Neural cell (in vitro differentiated cells): ENCODE measurements at regions not wholly inside any gene's neighbourhood (a gene's known extent, or its start where the extent isn't known, plus 50 kb on each side); places are given as distances from the start of the nearest gene placed in this dataset.

Experiments
- H2AFZ ChIP-seq: fragments of 200-600, 300-800 bp; sonication (generic), shearing (Covaris generic); 2 replicates; pipeline ENCODE4 v1.6.0; 2014; ENCODE audit warnings: low read depth, mild to moderate bottlenecking, antibody characterized with exemption, low read length, moderate library complexity
- H3F3A ChIP-seq: fragments of 200-600 bp; shearing (Covaris generic); 2 replicates; pipeline ENCODE4 v1.6.1; 2016; ENCODE audit warnings: mild to moderate bottlenecking, moderate library complexity, mixed read lengths, antibody characterized with exemption, low read length; ENCODE audit not compliant: insufficient read depth, poor library complexity, severe bottlenecking
- H3K27ac ChIP-seq: fragments of 200-600, 300-800 bp; sonication (generic), shearing (Covaris generic); 2 replicates; pipeline ENCODE4 v1.5.1; 2014; ENCODE audit warnings: mild to moderate bottlenecking, low read length, moderate library complexity
- H3K27me3 ChIP-seq: fragments of 300-800, 200-600 bp; sonication (generic), shearing (Covaris generic); 2 replicates; pipeline ENCODE4 v1.6.0; 2014; ENCODE audit warnings: mild to moderate bottlenecking, low read depth, low read length, moderate library complexity; ENCODE audit not compliant: insufficient read depth
- H3K36me3 ChIP-seq: fragments of 300-800, 200-600 bp; sonication (generic), shearing (Covaris generic); 2 replicates; pipeline ENCODE4 v1.5.1; 2014; ENCODE audit warnings: mild to moderate bottlenecking, antibody characterized with exemption, low read length, moderate library complexity; ENCODE audit not compliant: insufficient read depth
- H3K4me2 ChIP-seq: fragments of 300-800, 200-600 bp; sonication (generic), shearing (Covaris generic); 2 replicates; pipeline ENCODE4 v1.6.0; 2014; ENCODE audit warnings: mild to moderate bottlenecking, low read length
- H3K4me3 ChIP-seq: fragments of 300-800, 200-600 bp; sonication (generic), shearing (Covaris generic); 2 replicates; pipeline ENCODE4 v1.5.1; 2014; ENCODE audit warnings: mild to moderate bottlenecking, low read length, moderate library complexity
- H3K79me2 ChIP-seq: fragments of 200-600 bp; shearing (Covaris generic); replicated peaks from 2 replicates; pipeline ENCODE4 v1.6.0; 2014; ENCODE audit warnings: mild to moderate bottlenecking, low read length, moderate library complexity; ENCODE audit not compliant: insufficient read depth
- H3K9ac ChIP-seq: fragments of 300-800, 200-600 bp; sonication (generic), shearing (Covaris generic); 2 replicates; pipeline ENCODE4 v1.6.1; 2016; ENCODE audit warnings: mild to moderate bottlenecking, low read length, mixed read lengths
- H3K9me2 ChIP-seq: fragments of 200-600 bp; shearing (Covaris generic); 2 replicates; pipeline ENCODE4 v1.6.1; 2016; ENCODE audit warnings: mild to moderate bottlenecking, low read length, mixed read lengths; ENCODE audit not compliant: insufficient read depth
- H3K9me3 ChIP-seq: fragments of 200-600, 300-800 bp; sonication (generic), shearing (Covaris generic); 2 replicates; pipeline ENCODE4 v1.6.1; 2016; ENCODE audit warnings: mild to moderate bottlenecking, mixed run types, low read length, moderate library complexity, mixed read lengths
- H4K20me1 ChIP-seq: fragments of 200-600 bp; shearing (Covaris generic); 2 replicates; pipeline ENCODE4 v1.6.1; 2016; ENCODE audit warnings: mild to moderate bottlenecking, mixed run types; ENCODE audit not compliant: insufficient read depth
- CTCF ChIP-seq: fragments of 450-650 bp; IDR thresholded peaks from 2 replicates; pipeline ENCODE4 v1.5.1; 2014; ENCODE audit warnings: antibody characterized with exemption, mild to moderate bottlenecking, moderate library complexity; ENCODE audit not compliant: poor library complexity, severe bottlenecking
- EP300 ChIP-seq: fragments of 450-650 bp; conservative IDR thresholded peaks from 2 replicates; pipeline ENCODE4 v1.6.1; 2014; ENCODE audit warnings: antibody characterized with exemption, mild to moderate bottlenecking, moderate library complexity; ENCODE audit not compliant: poor library complexity, severe bottlenecking
- EZH2 ChIP-seq: fragments of 200-600, 300-800 bp; shearing (Covaris generic), sonication (generic); IDR thresholded peaks from 2 replicates; pipeline ENCODE4 v1.6.1; 2014; ENCODE audit warnings: antibody characterized with exemption, low read length, borderline replicate concordance, mild to moderate bottlenecking; ENCODE audit not compliant: insufficient read depth, poor library complexity, severe bottlenecking
- MXI1 ChIP-seq: fragments of 450-650 bp; conservative IDR thresholded peaks from 2 replicates; pipeline ENCODE4 v1.6.1; 2014; ENCODE audit warnings: antibody characterized with exemption, mild to moderate bottlenecking; ENCODE audit not compliant: poor library complexity, severe bottlenecking
- POLR2AphosphoS5 ChIP-seq: IDR thresholded peaks from 2 replicates; pipeline ENCODE4 v1.6.1; 2012
- RAD21 ChIP-seq: fragments of 450-650 bp; conservative IDR thresholded peaks from 2 replicates; pipeline ENCODE4 v1.6.1; 2014; ENCODE audit warnings: antibody characterized with exemption, mild to moderate bottlenecking, moderate library complexity
- SMC3 ChIP-seq: fragments of 450-650 bp; conservative IDR thresholded peaks from 2 replicates; pipeline ENCODE4 v1.6.1; 2014; ENCODE audit warnings: antibody characterized with exemption, mild to moderate bottlenecking, moderate library complexity; ENCODE audit not compliant: poor library complexity
- TAF1 ChIP-seq: IDR thresholded peaks from 2 replicates; pipeline ENCODE4 v1.6.1; 2012; ENCODE audit warnings: low read depth
- TF ChIP-seq, protein P1 (sequence below): IDR thresholded peaks from 2 replicates; pipeline ENCODE4 v1.6.1; 2012; ENCODE audit warnings: borderline replicate concordance

DNA sequence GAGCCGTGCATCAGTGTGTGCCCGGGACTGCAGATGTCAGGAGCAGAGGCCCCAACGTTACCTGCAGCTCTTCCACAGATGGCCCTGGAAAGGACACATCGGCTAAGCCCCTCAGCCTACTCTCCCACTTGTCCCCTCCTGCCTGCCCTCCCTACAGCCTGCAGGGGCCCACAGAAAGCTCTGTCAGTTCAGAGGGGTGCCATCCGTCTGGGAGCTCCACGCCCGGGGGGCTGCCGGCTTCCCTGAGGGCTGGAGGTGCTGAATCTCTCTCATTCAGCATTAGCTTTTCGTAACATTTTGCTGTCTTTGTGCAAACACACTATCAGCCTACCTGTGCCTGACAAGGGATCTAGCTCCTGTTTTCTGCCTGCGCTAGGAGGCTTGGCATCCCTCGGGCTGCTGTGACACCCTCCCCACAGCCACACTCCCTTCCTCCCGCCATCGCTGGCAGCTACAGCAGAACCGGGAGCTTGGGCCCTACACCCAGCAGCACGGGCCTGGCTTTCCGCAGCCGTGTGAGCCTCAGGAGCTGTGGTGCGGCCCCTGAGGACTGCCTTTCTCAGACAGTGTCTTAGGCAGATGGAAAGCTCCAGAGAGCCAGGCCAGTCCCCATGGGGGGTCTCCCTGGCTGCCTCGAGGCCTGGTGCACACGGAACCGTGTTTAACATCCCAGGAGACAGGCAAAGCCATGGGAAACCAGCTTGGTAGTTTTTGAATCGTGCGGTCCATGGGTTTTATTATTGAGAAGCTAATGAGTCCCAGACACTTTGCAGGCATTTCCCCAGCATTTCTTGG is 198.3 kb upstream of the B3GAT1 start:
- Histone ChIP-seq H4K20me1 (no peaks in the 10 kb centered on the region), H3K27me3 (no peaks in the 10 kb centered on the region), H3K4me2 (no peak overlapping the region), H3K9me2 (no peaks in the 10 kb centered on the region), H3K36me3 (no peaks in the 10 kb centered on the region), H3K9me3 (no peaks in the 10 kb centered on the region), H2AFZ (no peak overlapping the region), H3K79me2 (no peaks in the 10 kb centered on the region), H3K4me3 (no peak overlapping the region), H3K9ac (no peak overlapping the region), H3F3A (no peaks in the 10 kb centered on the region), H3K27ac (no peak overlapping the region)
- no peak for TF ChIP-seq EZH2
- no peak for TF ChIP-seq SMC3
- TF ChIP-seq CTCF, result no peak
- TF ChIP-seq TAF1, result no peak
- no peak for TF ChIP-seq RAD21

GRCh38 chr11:134609361-134610115 is 197.5 kb upstream of the B3GAT1 start:
- Histone ChIP-seq H3K36me3 (no peaks in the 10 kb centered on the region), H2AFZ (no peak overlapping the region), H3K4me2 (no peak overlapping the region), H3K9ac (no peak overlapping the region), H3F3A (no peaks in the 10 kb centered on the region), H3K4me3 (no peak overlapping the region), H3K27me3 (no peaks in the 10 kb centered on the region), H3K79me2 (no peaks in the 10 kb centered on the region), H3K27ac (no peak overlapping the region), H3K9me3 (no peaks in the 10 kb centered on the region), H3K9me2 (no peaks in the 10 kb centered on the region), H4K20me1 (no peaks in the 10 kb centered on the region)
- TF ChIP-seq RAD21 (no peak), EP300 (no peak), CTCF (no peak), MXI1 (no peak), SMC3 (no peak), POLR2AphosphoS5 (no peak), TAF1 (no peak), EZH2 (no peak)
- TF ChIP-seq, protein P1, sequence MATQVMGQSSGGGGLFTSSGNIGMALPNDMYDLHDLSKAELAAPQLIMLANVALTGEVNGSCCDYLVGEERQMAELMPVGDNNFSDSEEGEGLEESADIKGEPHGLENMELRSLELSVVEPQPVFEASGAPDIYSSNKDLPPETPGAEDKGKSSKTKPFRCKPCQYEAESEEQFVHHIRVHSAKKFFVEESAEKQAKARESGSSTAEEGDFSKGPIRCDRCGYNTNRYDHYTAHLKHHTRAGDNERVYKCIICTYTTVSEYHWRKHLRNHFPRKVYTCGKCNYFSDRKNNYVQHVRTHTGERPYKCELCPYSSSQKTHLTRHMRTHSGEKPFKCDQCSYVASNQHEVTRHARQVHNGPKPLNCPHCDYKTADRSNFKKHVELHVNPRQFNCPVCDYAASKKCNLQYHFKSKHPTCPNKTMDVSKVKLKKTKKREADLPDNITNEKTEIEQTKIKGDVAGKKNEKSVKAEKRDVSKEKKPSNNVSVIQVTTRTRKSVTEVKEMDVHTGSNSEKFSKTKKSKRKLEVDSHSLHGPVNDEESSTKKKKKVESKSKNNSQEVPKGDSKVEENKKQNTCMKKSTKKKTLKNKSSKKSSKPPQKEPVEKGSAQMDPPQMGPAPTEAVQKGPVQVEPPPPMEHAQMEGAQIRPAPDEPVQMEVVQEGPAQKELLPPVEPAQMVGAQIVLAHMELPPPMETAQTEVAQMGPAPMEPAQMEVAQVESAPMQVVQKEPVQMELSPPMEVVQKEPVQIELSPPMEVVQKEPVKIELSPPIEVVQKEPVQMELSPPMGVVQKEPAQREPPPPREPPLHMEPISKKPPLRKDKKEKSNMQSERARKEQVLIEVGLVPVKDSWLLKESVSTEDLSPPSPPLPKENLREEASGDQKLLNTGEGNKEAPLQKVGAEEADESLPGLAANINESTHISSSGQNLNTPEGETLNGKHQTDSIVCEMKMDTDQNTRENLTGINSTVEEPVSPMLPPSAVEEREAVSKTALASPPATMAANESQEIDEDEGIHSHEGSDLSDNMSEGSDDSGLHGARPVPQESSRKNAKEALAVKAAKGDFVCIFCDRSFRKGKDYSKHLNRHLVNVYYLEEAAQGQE, result no peak
